CD4-positive, CD25-positive, alpha-beta regulatory T cell (primary cell): ENCODE measurements at regions not wholly inside any gene's neighbourhood (a gene's known extent, or its start where the extent isn't known, plus 50 kb on each side); places are given as distances from the start of the nearest gene placed in this dataset.

ENCODE experiments used
- ATAC-seq, 2 donors: fragments of 150-1000 bp; cut with Tn5 transposase; one replicate each; pipeline ENCODE4 v1.10.0; 2021; ENCODE audit warnings: low read depth in 2 of 2, moderate number of reproducible peaks in 2 of 2, moderate library complexity in 1 of 2
- DNase-seq, 3 donors: peaks; one replicate each; pipeline versions ENCODE4 v3.0.0 to v3.0.0-alpha.2; 2012 to 2022; ENCODE audit warnings: mixed read lengths in 1 of 3
- H3K27ac ChIP-seq: one replicate; pipeline ENCODE4 v1.7.0; 2013; ENCODE audit warnings: mild to moderate bottlenecking, low read length; ENCODE audit not compliant: insufficient read depth, poor library complexity, severe bottlenecking
- H3K27me3 ChIP-seq: one replicate; pipeline ENCODE4 v1.7.0; 2013; ENCODE audit warnings: low read length; ENCODE audit not compliant: control insufficient read depth, insufficient read depth
- H3K36me3 ChIP-seq: one replicate; pipeline ENCODE4 v1.7.0; 2013; ENCODE audit warnings: mild to moderate bottlenecking, low read length, moderate library complexity; ENCODE audit not compliant: control insufficient read depth, insufficient read depth
- H3K4me1 ChIP-seq: 2 replicates; pipeline ENCODE4 v1.7.0; 2013; ENCODE audit warnings: mild to moderate bottlenecking, low read length; ENCODE audit not compliant: insufficient read depth, control insufficient read depth, poor library complexity, severe bottlenecking
- H3K4me3 ChIP-seq: one replicate; pipeline ENCODE4 v1.7.0; 2013; ENCODE audit warnings: low read depth, mild to moderate bottlenecking, low read length, moderate library complexity
- H3K9me3 ChIP-seq, 2 experiments: 1 replicate in 1 of 2; 2 replicates in 1 of 2; pipeline ENCODE4 v1.7.0; 2013; ENCODE audit warnings: low read length in 2 of 2, mild to moderate bottlenecking in 1 of 2, moderate library complexity in 1 of 2; ENCODE audit not compliant: control insufficient read depth in 2 of 2
- H3K27ac Mint-ChIP-seq, 3 donors: one replicate each; pipeline ENCODE4 v1.8.0; 2020 to 2022; ENCODE audit warnings: mild to moderate bottlenecking in 3 of 3, mixed read lengths in 3 of 3, moderate library complexity in 2 of 3
- H3K27me3 Mint-ChIP-seq: one replicate; pipeline ENCODE4 v1.8.0; 2022; ENCODE audit warnings: mild to moderate bottlenecking, mixed read lengths
- H3K36me3 Mint-ChIP-seq: one replicate; pipeline ENCODE4 v1.8.0; 2020; ENCODE audit warnings: mixed read lengths
- H3K4me1 Mint-ChIP-seq, 4 donors: one replicate each; pipeline ENCODE4 v1.8.0; 2020 to 2022; ENCODE audit warnings: mixed read lengths in 4 of 4, mild to moderate bottlenecking in 1 of 4
- H3K4me3 Mint-ChIP-seq, 4 donors: one replicate each; pipeline ENCODE4 v1.8.0; 2020 to 2022; ENCODE audit warnings: mild to moderate bottlenecking in 4 of 4, mixed read lengths in 4 of 4, moderate library complexity in 3 of 4
- H3K9me3 Mint-ChIP-seq, 7 donors: one replicate each; pipeline ENCODE4 v1.8.0; 2020 to 2022; ENCODE audit warnings: mixed read lengths in 7 of 7, mild to moderate bottlenecking in 3 of 7, moderate library complexity in 2 of 7

- H3K9me3 Mint-ChIP-seq: peaks cover 0 to 11% (median 3%) of the 10 kb centered on the region in 7 donors
- ATAC-seq: no peak
- H3K27me3 ChIP-seq: no peaks in the 10 kb centered on the region
Observed at GRCh38 chr21:25029580-25029979, 577.7 kb downstream of the MRPL39 start.

GRCh38 chr21:25025596-25025995 is 581.7 kb downstream of the MRPL39 start:
- no peak overlapping the region for H3K27ac Mint-ChIP-seq
- H3K36me3 Mint-ChIP-seq: no peaks in the 10 kb centered on the region
- Histone ChIP-seq H3K4me3 (no peak overlapping the region), H3K27ac (no peak overlapping the region), H3K4me1 (no peaks in the 10 kb centered on the region), H3K27me3 (no peaks in the 10 kb centered on the region), H3K36me3 (no peaks in the 10 kb centered on the region), H3K9me3 (no peaks in the 10 kb centered on the region)
- no peaks in the 10 kb centered on the region for H3K27me3 Mint-ChIP-seq
- no peaks in the 10 kb centered on the region for H3K4me1 Mint-ChIP-seq
- ATAC-seq (no peak), DNase-seq (no peak)
- H3K9me3 Mint-ChIP-seq: peaks cover 0 to 14% (median 6%) of the 10 kb centered on the region in 7 donors
- no peak overlapping the region for H3K4me3 Mint-ChIP-seq

More at GRCh38 chr21:25029580-25029979, 577.7 kb downstream of the MRPL39 start:
- Mint-ChIP-seq H3K27ac (no peak overlapping the region), H3K36me3 (no peaks in the 10 kb centered on the region), H3K4me3 (no peak overlapping the region), H3K4me1 (no peaks in the 10 kb centered on the region), H3K27me3 (no peaks in the 10 kb centered on the region)
- DNase-seq: no peak
- H3K4me1 ChIP-seq: no peaks in the 10 kb centered on the region
- no peak overlapping the region for H3K27ac ChIP-seq
- H3K4me3 ChIP-seq: no peak overlapping the region
- no peaks in the 10 kb centered on the region for H3K36me3 ChIP-seq
- H3K9me3 ChIP-seq: no peaks in the 10 kb centered on the region

GRCh38 chr21:25024639-25025038 is 582.6 kb downstream of the MRPL39 start:
- peaks cover 0 to 14% (median 6%) of the 10 kb centered on the region in 7 donors for H3K9me3 Mint-ChIP-seq
- ATAC-seq: no peak

GRCh38 chr21:25005388-25005787 is 601.9 kb downstream of the MRPL39 start:
- Histone ChIP-seq H3K9me3 (no peaks in the 10 kb centered on the region), H3K4me1 (no peaks in the 10 kb centered on the region), H3K27ac (no peak overlapping the region), H3K36me3 (no peaks in the 10 kb centered on the region), H3K27me3 (no peaks in the 10 kb centered on the region), H3K4me3 (no peak overlapping the region)
- Mint-ChIP-seq H3K9me3 (peaks cover 0 to 8% (median 4%) of the 10 kb centered on the region in 7 donors), H3K36me3 (no peaks in the 10 kb centered on the region), H3K27me3 (no peaks in the 10 kb centered on the region), H3K4me3 (no peak overlapping the region), H3K27ac (no peak overlapping the region), H3K4me1 (no peaks in the 10 kb centered on the region)
- ATAC-seq (no peak), DNase-seq (no peak)

More at GRCh38 chr21:25024639-25025038, 582.6 kb downstream of the MRPL39 start:
- Mint-ChIP-seq H3K27ac (no peak overlapping the region), H3K4me1 (no peaks in the 10 kb centered on the region), H3K4me3 (no peak overlapping the region), H3K36me3 (no peaks in the 10 kb centered on the region), H3K27me3 (no peaks in the 10 kb centered on the region)
- no peaks in the 10 kb centered on the region for H3K27me3 ChIP-seq
- H3K27ac ChIP-seq: no peak overlapping the region
- no peak for DNase-seq
- no peaks in the 10 kb centered on the region for H3K36me3 ChIP-seq
- no peaks in the 10 kb centered on the region for H3K9me3 ChIP-seq
- no peaks in the 10 kb centered on the region for H3K4me1 ChIP-seq
- no peak overlapping the region for H3K4me3 ChIP-seq

- no peaks in the 10 kb centered on the region for H3K4me1 ChIP-seq
- Mint-ChIP-seq H3K4me1 (no peaks in the 10 kb centered on the region), H3K36me3 (no peaks in the 10 kb centered on the region), H3K4me3 (no peak overlapping the region), H3K27me3 (no peaks in the 10 kb centered on the region), H3K27ac (no peak overlapping the region), H3K9me3 (peaks cover 0 to 8% (median 4%) of the 10 kb centered on the region in 7 donors)
- H3K9me3 ChIP-seq: no peaks in the 10 kb centered on the region
- H3K27me3 ChIP-seq: no peaks in the 10 kb centered on the region
- ATAC-seq (no peak), DNase-seq (no peak)
- H3K36me3 ChIP-seq: no peaks in the 10 kb centered on the region
- H3K27ac ChIP-seq: no peak overlapping the region
- no peak overlapping the region for H3K4me3 ChIP-seq
Observed at GRCh38 chr21:25002676-25003075, 604.6 kb downstream of the MRPL39 start.

- Mint-ChIP-seq H3K27ac (no peak overlapping the region), H3K36me3 (no peaks in the 10 kb centered on the region), H3K27me3 (no peaks in the 10 kb centered on the region), H3K9me3 (peaks cover 0 to 8% (median 7%) of the 10 kb centered on the region in 7 donors), H3K4me1 (no peaks in the 10 kb centered on the region), H3K4me3 (no peak overlapping the region)
- H3K4me3 ChIP-seq: no peak overlapping the region
- no peak overlapping the region for H3K27ac ChIP-seq
- H3K36me3 ChIP-seq: no peaks in the 10 kb centered on the region
- ATAC-seq: no peak
- H3K27me3 ChIP-seq: no peaks in the 10 kb centered on the region
- H3K4me1 ChIP-seq: no peaks in the 10 kb centered on the region
- no peaks in the 10 kb centered on the region for H3K9me3 ChIP-seq
- no peak for DNase-seq
Observed at GRCh38 chr21:24995216-24995615, 612.1 kb downstream of the MRPL39 start.

GRCh38 chr21:24994717-24995116 is 612.6 kb downstream of the MRPL39 start:
- DNase-seq: no peak
- no peaks in the 10 kb centered on the region for H3K9me3 ChIP-seq
- H3K9me3 Mint-ChIP-seq: peaks cover 0 to 8% (median 7%) of the 10 kb centered on the region in 7 donors
- H3K27me3 Mint-ChIP-seq: no peaks in the 10 kb centered on the region
- H3K4me3 ChIP-seq: no peak overlapping the region
- no peak overlapping the region for H3K27ac Mint-ChIP-seq
- no peak overlapping the region for H3K4me3 Mint-ChIP-seq
- ATAC-seq: no peak
- no peaks in the 10 kb centered on the region for H3K36me3 Mint-ChIP-seq
- H3K27me3 ChIP-seq: no peaks in the 10 kb centered on the region
- no peaks in the 10 kb centered on the region for H3K4me1 Mint-ChIP-seq
- H3K4me1 ChIP-seq: no peaks in the 10 kb centered on the region
- H3K36me3 ChIP-seq: no peaks in the 10 kb centered on the region
- H3K27ac ChIP-seq: no peak overlapping the region

GRCh38 chr21:24989516-24989915 is 617.8 kb downstream of the MRPL39 start:
- H3K27me3 ChIP-seq: no peaks in the 10 kb centered on the region
- no peak for ATAC-seq
- peaks cover 0 to 10% of the 10 kb centered on the region in 2 experiments for H3K9me3 ChIP-seq
- Mint-ChIP-seq H3K27me3 (no peaks in the 10 kb centered on the region), H3K27ac (no peak overlapping the region), H3K36me3 (no peaks in the 10 kb centered on the region), H3K9me3 (peaks cover 0 to 15% (median 4%) of the 10 kb centered on the region in 7 donors), H3K4me3 (no peak overlapping the region), H3K4me1 (no peaks in the 10 kb centered on the region)
- H3K4me3 ChIP-seq: no peak overlapping the region
- H3K4me1 ChIP-seq: no peaks in the 10 kb centered on the region
- H3K27ac ChIP-seq: no peak overlapping the region
- no peak for DNase-seq
- no peaks in the 10 kb centered on the region for H3K36me3 ChIP-seq
